Type B pancreatic cell (in vitro differentiated cells): ENCODE measurements at regions not wholly inside any gene's neighbourhood (a gene's known extent, or its start where the extent isn't known, plus 50 kb on each side); places are given as distances from the start of the nearest gene placed in this dataset.
"Not testable (repeated sequence)": the region's sequence is repeated elsewhere in the genome, so short reads cannot be mapped to it uniquely, and the experiment has no call there.

Experiments
- DNase-seq: peaks from one replicate; pipeline ENCODE4 v3.0.0; 2021; ENCODE audit warnings: mixed read lengths; ENCODE audit not compliant: unreplicated experiment; ENCODE audit errors: extremely low spot score
- H3K27ac Mint-ChIP-seq: 2 replicates; pipeline ENCODE4 v1.8.0; 2021; ENCODE audit warnings: mild to moderate bottlenecking, mixed read lengths
- H3K27me3 Mint-ChIP-seq: 2 replicates; pipeline ENCODE4 v1.8.0; 2021; ENCODE audit warnings: mixed read lengths
- H3K36me3 Mint-ChIP-seq: 2 replicates; pipeline ENCODE4 v1.8.0; 2021; ENCODE audit warnings: mixed read lengths
- H3K4me1 Mint-ChIP-seq: one replicate; pipeline ENCODE4 v1.8.0; 2021; ENCODE audit warnings: mixed read lengths; ENCODE audit not compliant: unreplicated experiment
- H3K4me3 Mint-ChIP-seq: 2 replicates; pipeline ENCODE4 v1.8.0; 2021; ENCODE audit warnings: mild to moderate bottlenecking, mixed read lengths
- H3K9me3 Mint-ChIP-seq: 2 replicates; pipeline ENCODE4 v1.8.0; 2021; ENCODE audit warnings: mixed read lengths
- TF ChIP-seq, protein P1 (sequence below): fragments of 200-600 bp; sonication (generic); conservative IDR thresholded peaks from 2 replicates; pipeline ENCODE4 v1.5.0; 2021; ENCODE audit warnings: antibody characterized with exemption, mild to moderate bottlenecking

DNA sequence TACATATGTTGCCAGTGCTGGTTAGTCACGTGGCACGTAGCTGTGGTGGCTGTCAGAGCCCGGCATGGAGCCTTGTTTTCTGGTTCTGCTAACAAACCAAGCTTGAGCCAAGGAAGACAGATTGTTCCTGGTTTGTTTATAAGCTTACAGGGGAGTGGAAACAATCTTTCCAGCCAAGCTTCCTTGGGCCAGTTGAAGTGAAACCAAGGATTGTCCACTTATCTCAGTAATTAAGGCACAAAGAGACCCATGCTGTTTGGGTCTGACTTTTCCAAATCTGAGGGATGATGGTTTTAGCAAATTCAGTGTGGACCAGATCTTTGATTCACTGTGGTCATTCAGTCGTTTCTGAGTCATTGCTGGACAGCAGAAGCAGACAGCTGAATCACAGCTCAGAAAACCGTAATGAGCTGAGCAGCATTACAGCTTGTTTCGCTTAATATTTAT, 297.3 kb upstream of the COBL start:
- H3K9me3 Mint-ChIP-seq: no peaks in the 10 kb centered on the region
- no peak overlapping the region for H3K4me3 Mint-ChIP-seq
- TF ChIP-seq, protein P1, sequence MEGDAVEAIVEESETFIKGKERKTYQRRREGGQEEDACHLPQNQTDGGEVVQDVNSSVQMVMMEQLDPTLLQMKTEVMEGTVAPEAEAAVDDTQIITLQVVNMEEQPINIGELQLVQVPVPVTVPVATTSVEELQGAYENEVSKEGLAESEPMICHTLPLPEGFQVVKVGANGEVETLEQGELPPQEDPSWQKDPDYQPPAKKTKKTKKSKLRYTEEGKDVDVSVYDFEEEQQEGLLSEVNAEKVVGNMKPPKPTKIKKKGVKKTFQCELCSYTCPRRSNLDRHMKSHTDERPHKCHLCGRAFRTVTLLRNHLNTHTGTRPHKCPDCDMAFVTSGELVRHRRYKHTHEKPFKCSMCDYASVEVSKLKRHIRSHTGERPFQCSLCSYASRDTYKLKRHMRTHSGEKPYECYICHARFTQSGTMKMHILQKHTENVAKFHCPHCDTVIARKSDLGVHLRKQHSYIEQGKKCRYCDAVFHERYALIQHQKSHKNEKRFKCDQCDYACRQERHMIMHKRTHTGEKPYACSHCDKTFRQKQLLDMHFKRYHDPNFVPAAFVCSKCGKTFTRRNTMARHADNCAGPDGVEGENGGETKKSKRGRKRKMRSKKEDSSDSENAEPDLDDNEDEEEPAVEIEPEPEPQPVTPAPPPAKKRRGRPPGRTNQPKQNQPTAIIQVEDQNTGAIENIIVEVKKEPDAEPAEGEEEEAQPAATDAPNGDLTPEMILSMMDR: no peak
- no peaks in the 10 kb centered on the region for H3K36me3 Mint-ChIP-seq
- no peak for DNase-seq
- peaks cover 5% of the 10 kb centered on the region for H3K4me1 Mint-ChIP-seq
- no peak overlapping the region for H3K27ac Mint-ChIP-seq
- no peaks in the 10 kb centered on the region for H3K27me3 Mint-ChIP-seq

DNA sequence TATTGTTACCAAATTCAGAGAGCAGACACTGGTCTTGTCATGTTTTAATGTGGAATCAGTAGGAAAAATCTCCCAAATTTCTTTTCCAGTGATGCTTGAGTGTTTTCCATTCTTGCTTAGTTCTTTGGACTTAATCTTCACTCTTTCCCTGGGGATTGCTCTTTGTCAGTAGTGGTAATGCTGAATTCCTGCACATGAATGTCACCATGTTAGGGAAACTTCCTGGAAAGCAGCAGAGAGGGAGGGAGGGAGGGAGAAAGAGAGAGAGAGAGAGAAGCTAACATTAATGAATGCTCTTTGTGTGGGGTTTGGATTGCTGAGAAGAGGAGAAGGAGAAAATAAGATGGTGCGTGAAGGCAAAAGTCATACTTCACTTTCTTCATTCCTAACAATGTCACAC, 295.3 kb upstream of the COBL start:
- DNase-seq: no peak

DNA sequence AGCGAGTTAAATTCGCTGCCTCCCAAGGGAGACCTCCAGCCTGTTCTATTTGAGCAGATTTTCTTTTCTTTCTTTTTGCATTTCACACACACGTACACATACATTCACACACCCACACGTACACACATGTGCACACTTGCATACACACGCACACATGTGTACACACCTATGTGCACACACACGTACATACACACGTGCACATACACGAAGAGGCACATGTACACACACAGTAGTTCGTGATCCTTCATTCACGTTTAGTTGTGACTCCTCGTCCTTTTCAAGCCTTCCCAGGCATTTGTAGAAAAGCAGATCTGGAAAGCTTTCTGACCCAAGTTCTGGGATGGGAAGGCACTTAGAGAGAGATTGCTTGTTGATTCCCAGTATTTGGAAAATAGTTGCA, 290.8 kb upstream of the COBL start:
- peaks cover 5% of the 10 kb centered on the region for H3K4me1 Mint-ChIP-seq
- no peak overlapping the region for H3K27ac Mint-ChIP-seq
- peaks cover 2% of the 10 kb centered on the region for H3K9me3 Mint-ChIP-seq
- no peaks in the 10 kb centered on the region for H3K27me3 Mint-ChIP-seq
- TF ChIP-seq, protein P1: no peak
- H3K36me3 Mint-ChIP-seq: no peaks in the 10 kb centered on the region
- DNase-seq: no peak
- H3K4me3 Mint-ChIP-seq: no peak overlapping the region

More for the DNA sequence above, 295.3 kb upstream of the COBL start:
- TF ChIP-seq, protein P1: no peak
- Mint-ChIP-seq H3K9me3 (no peaks in the 10 kb centered on the region), H3K4me1 (peaks cover 5% of the 10 kb centered on the region), H3K27ac (no peak overlapping the region), H3K27me3 (no peaks in the 10 kb centered on the region), H3K4me3 (no peak overlapping the region), H3K36me3 (no peaks in the 10 kb centered on the region)

DNA sequence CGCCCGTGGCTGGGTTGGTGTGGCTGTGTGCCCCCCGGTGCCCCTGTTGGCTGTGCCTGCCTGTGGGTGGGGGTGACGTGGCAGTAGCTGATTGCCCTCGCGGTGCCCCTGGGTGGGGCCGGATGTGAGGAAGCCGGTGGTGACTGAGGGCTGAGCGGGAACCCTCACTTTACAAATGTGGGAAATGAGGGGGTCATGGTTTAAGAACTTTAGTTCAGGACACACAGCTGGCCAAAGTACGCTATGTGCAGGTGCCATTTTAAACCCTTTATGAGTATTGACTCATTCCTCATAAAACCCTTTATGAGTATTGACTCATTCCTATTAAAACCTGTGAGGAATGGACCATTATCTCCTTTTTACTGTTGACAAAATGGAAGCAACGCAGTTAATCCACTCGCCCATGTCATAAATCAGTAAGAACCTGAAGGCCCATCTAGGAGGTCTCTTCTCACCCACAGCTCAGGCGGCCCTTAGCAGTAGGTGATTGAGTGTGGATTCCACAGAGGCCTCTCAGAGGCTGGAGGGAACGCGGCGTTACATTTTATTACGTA, 290.1 kb upstream of the COBL start:
- TF ChIP-seq, protein P1: no peak
- H3K4me3 Mint-ChIP-seq: no peak overlapping the region
- peaks cover 1% of the 10 kb centered on the region for H3K27me3 Mint-ChIP-seq
- DNase-seq: no peak
- H3K27ac Mint-ChIP-seq: no peak overlapping the region
- peaks cover 2% of the 10 kb centered on the region for H3K36me3 Mint-ChIP-seq
- peaks cover 6% of the 10 kb centered on the region for H3K9me3 Mint-ChIP-seq
- peaks cover under 1% of the 10 kb centered on the region for H3K4me1 Mint-ChIP-seq

DNA sequence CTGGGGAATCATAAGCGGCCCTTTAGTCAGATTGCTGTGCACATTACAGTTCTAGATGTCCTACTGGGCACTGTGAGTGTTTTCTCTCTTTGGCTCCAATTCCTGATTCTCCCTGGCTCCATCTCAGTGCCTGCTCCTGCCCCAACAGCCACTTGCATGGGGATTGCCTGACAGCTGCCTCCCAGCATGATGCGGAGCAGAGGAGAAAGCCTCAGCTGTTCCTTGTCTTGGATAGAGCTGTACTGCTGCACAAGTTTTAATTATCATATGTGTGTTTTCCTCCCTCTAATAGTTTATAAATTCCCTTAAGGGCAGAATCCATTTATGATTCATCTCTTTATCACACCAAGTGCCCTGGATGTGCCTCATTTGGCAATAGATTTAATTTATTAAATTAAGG, 285.8 kb upstream of the COBL start:
- peaks cover 11% of the 10 kb centered on the region for H3K9me3 Mint-ChIP-seq
- H3K4me1 Mint-ChIP-seq: no peaks in the 10 kb centered on the region
- DNase-seq: no peak
- TF ChIP-seq, protein P1: no peak
- peaks cover 3% of the 10 kb centered on the region for H3K27me3 Mint-ChIP-seq
- no peak overlapping the region for H3K27ac Mint-ChIP-seq
- H3K4me3 Mint-ChIP-seq: no peak overlapping the region
- H3K36me3 Mint-ChIP-seq: peaks cover 4% of the 10 kb centered on the region

DNA sequence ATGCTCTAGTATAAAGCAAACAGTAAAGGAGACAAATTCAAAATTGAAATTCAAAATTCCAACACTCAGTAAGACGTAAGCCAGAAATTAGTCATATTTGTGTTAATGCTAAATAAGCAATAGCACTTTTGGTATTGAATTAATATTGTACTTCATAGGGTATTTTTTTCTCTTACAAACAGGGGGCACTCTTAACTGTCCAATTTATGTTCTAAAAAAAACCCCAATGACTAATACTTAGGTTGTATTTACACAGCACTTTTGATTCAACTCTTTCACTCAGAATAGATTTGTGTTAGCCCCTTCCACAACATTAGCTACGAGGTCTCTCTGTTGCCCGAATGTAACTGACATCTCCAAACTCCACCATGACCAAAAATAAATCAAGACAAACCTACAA, 284.9 kb upstream of the COBL start:
- H3K36me3 Mint-ChIP-seq: peaks cover 4% of the 10 kb centered on the region
- H3K9me3 Mint-ChIP-seq: peaks cover 11% of the 10 kb centered on the region
- peaks cover 3% of the 10 kb centered on the region for H3K27me3 Mint-ChIP-seq
- no peak overlapping the region for H3K27ac Mint-ChIP-seq
- TF ChIP-seq, protein P1: no peak
- no peak overlapping the region for H3K4me3 Mint-ChIP-seq
- H3K4me1 Mint-ChIP-seq: no peaks in the 10 kb centered on the region
- no peak for DNase-seq

DNA sequence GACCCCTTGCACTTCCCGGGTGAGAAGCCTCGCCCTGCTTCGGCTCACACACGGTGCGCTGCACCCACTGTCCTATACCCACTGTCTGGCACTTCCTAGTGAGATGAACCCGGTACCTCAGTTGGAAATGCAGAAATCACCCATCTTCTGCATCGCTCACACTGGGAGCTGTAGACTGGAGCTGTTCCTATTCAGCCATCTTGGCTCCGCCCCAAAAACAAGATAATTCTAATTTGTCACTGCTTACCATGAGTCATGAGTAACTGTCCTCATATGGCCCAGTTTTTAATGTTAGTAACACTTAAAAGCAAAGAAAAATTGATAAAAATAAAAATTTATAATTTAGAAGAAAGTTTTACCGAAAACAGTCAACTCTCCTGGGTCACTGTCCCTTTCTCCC, 283.3 kb upstream of the COBL start:
- H3K36me3 Mint-ChIP-seq, H3K4me1 Mint-ChIP-seq, DNase-seq, H3K27me3 Mint-ChIP-seq, H3K27ac Mint-ChIP-seq, H3K4me3 Mint-ChIP-seq: not testable (repeated sequence)
- peaks cover 11% of the 10 kb centered on the region for H3K9me3 Mint-ChIP-seq
